CD8-positive, alpha-beta memory T cell (primary cell): ENCODE measurements at regions not wholly inside any gene's neighbourhood (a gene's known extent, or its start where the extent isn't known, plus 50 kb on each side); places are given as distances from the start of the nearest gene placed in this dataset.

ENCODE experiments used
- CTCF ChIA-PET: fragments of 350-600 bp; sonication (Branson Sonifier 250); formaldehyde crosslinking; loops from one replicate; lab custom pipeline; 2021; ENCODE audit warnings: antibody characterized with exemption; lab: Charles Lee
- POLR2A ChIA-PET: fragments of 350-600 bp; sonication (Branson Sonifier 250); formaldehyde crosslinking; loops from one replicate; lab custom pipeline; 2021; ENCODE audit warnings: antibody characterized with exemption; lab: Charles Lee
- DNase-seq, 5 donors: peaks; one replicate each; pipeline versions ENCODE4 v3.0.0 to v3.0.0-alpha.2; 2020 to 2022; ENCODE audit warnings: mixed read lengths in 1 of 5
- H3K27ac ChIP-seq: one replicate; pipeline ENCODE4 v1.7.0; 2013; ENCODE audit warnings: low read depth, mild to moderate bottlenecking, low read length, moderate library complexity
- H3K27me3 ChIP-seq: 2 replicates; pipeline ENCODE4 v1.7.0; 2013; ENCODE audit warnings: low read length, mild to moderate bottlenecking; ENCODE audit not compliant: insufficient read depth, poor library complexity, severe bottlenecking
- H3K36me3 ChIP-seq: 2 replicates; pipeline ENCODE4 v1.7.0; 2013; ENCODE audit warnings: mild to moderate bottlenecking, low read length, moderate library complexity; ENCODE audit not compliant: insufficient read depth
- H3K4me1 ChIP-seq: 2 replicates; pipeline ENCODE4 v1.7.0; 2013; ENCODE audit warnings: mild to moderate bottlenecking, low read length, moderate library complexity; ENCODE audit not compliant: insufficient read depth
- H3K4me3 ChIP-seq: 2 replicates; pipeline ENCODE4 v1.7.0; 2013; ENCODE audit warnings: mild to moderate bottlenecking, low read length
- H3K9me3 ChIP-seq: 2 replicates; pipeline ENCODE4 v1.7.0; 2013; ENCODE audit warnings: mild to moderate bottlenecking, low read length
- H3K27ac Mint-ChIP-seq, 8 donors: one replicate each; pipeline ENCODE4 v1.8.0; 2020 to 2021; ENCODE audit warnings: mixed read lengths in 8 of 8, mild to moderate bottlenecking in 6 of 8, inconsistent platforms in 3 of 8, moderate library complexity in 3 of 8
- H3K27me3 Mint-ChIP-seq, 2 donors: one replicate each; pipeline ENCODE4 v1.8.0; 2020 to 2021; ENCODE audit warnings: mixed read lengths in 2 of 2, mild to moderate bottlenecking in 1 of 2, moderate library complexity in 1 of 2
- H3K36me3 Mint-ChIP-seq, 3 donors: one replicate each; pipeline ENCODE4 v1.8.0; 2020 to 2021; ENCODE audit warnings: mixed read lengths in 3 of 3, inconsistent platforms in 1 of 3, mild to moderate bottlenecking in 1 of 3
- H3K4me1 Mint-ChIP-seq, 3 donors: one replicate each; pipeline ENCODE4 v1.8.0; 2020 to 2021; ENCODE audit warnings: mixed read lengths in 3 of 3, inconsistent platforms in 1 of 3, mild to moderate bottlenecking in 1 of 3
- H3K4me3 Mint-ChIP-seq, 7 donors: one replicate each; pipeline ENCODE4 v1.8.0; 2020 to 2021; ENCODE audit warnings: mixed read lengths in 7 of 7, mild to moderate bottlenecking in 6 of 7, moderate library complexity in 4 of 7, inconsistent platforms in 2 of 7
- H3K9me3 Mint-ChIP-seq, 5 donors: one replicate each; pipeline ENCODE4 v1.8.0; 2020 to 2022; ENCODE audit warnings: mixed read lengths in 5 of 5, mild to moderate bottlenecking in 3 of 5, moderate library complexity in 2 of 5, inconsistent platforms in 1 of 5

- no peaks in the 10 kb centered on the region for H3K4me1 ChIP-seq
- ChIA-PET CTCF (no interaction called here), POLR2A (no interaction called here)
- Mint-ChIP-seq H3K4me1 (no peaks in the 10 kb centered on the region), H3K9me3 (peaks cover 0 to 3% (median 0%) of the 10 kb centered on the region in 5 donors), H3K27me3 (peaks cover 5 to 35% of the 10 kb centered on the region in 2 donors), H3K36me3 (no peaks in the 10 kb centered on the region), H3K4me3 (no peak overlapping the region), H3K27ac (no peak overlapping the region)
- peaks cover 3% of the 10 kb centered on the region for H3K27me3 ChIP-seq
- no peak for DNase-seq
- H3K9me3 ChIP-seq: no peaks in the 10 kb centered on the region
- no peak overlapping the region for H3K4me3 ChIP-seq
- no peak overlapping the region for H3K27ac ChIP-seq
- no peaks in the 10 kb centered on the region for H3K36me3 ChIP-seq
These were observed 509.0 kb upstream of the B3GAT1 start for GRCh38 chr11:134920851-134921608.

DNA sequence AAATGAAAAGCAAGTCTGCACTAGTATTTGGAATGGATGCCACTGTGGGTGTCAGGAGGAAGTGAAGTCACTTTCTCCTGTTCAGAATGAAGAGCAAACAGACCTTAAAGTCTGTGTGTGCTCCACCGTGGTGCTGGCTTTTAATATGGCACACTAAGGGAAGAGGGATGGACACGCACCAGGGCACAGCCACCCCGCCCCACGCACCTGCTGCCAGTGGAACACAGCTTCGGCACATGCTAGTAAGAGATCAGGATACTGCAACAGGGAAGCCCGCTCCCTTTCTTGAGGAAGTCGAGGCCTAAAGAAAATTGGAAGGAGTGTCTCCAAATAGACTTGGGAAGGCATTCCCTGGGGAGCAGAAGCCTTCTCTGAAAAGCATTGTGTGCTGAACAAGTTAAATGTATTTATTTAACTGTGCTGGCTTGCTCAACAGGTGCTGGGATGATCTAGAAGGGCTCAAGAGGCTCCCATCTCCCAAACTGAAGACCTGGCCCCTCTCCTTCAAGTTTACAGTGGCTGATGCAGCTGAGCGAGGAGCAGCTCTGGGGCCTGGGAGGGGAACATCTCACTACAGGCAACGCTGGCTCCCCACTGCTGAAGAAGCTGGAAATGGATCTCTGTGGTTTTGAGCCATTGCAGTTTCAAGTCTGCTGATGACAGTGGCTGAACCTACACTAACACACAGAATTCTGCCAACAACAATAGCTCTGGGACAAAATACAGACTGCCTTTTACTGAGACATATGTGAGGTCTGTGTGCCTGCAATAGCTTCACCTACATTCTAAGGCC is 504.6 kb upstream of the B3GAT1 start:
- Mint-ChIP-seq H3K4me1 (no peaks in the 10 kb centered on the region), H3K27me3 (peaks cover 3 to 33% of the 10 kb centered on the region in 2 donors), H3K36me3 (no peaks in the 10 kb centered on the region), H3K4me3 (no peak overlapping the region), H3K9me3 (no peaks in the 10 kb centered on the region), H3K27ac (no peak overlapping the region)
- Histone ChIP-seq H3K27me3 (peaks cover 3% of the 10 kb centered on the region), H3K36me3 (no peaks in the 10 kb centered on the region), H3K4me3 (no peak overlapping the region), H3K27ac (no peak overlapping the region), H3K9me3 (no peaks in the 10 kb centered on the region), H3K4me1 (no peaks in the 10 kb centered on the region)
- ChIA-PET POLR2A (no interaction called here), CTCF (no interaction called here)
- DNase-seq: no peak

DNA sequence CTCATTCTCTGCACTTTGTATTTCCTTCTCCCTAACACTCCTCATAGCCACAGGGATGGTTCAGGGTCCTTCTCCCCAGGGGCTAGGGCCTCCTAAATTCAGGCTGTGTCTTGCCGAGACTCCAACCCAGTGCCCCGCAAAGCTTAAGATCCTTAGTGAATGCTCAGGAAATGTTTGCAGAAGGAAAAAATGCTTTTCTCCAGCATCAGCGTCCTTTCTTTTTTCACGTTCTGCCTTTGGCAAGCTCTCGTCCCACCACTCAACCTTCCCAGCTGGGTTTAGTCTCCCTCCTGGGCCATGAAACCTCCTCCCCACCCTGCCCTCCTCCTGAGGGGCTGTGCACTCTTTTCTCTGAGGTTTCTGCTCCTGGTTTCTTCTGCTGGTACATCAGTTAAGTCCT is 503.8 kb upstream of the B3GAT1 start:
- no peak overlapping the region for H3K27ac Mint-ChIP-seq
- CTCF ChIA-PET: no interaction called here

GRCh38 chr11:134915212-134915611 is 503.2 kb upstream of the B3GAT1 start:
- no peak overlapping the region for H3K27ac ChIP-seq
- H3K4me1 ChIP-seq: no peaks in the 10 kb centered on the region
- ChIA-PET CTCF (no interaction called here), POLR2A (no interaction called here)
- Mint-ChIP-seq H3K27me3 (peaks cover 3 to 25% of the 10 kb centered on the region in 2 donors), H3K4me1 (no peaks in the 10 kb centered on the region), H3K36me3 (no peaks in the 10 kb centered on the region), H3K9me3 (no peaks in the 10 kb centered on the region), H3K27ac (no peak overlapping the region), H3K4me3 (no peak overlapping the region)
- DNase-seq: no peak
- no peaks in the 10 kb centered on the region for H3K36me3 ChIP-seq
- H3K9me3 ChIP-seq: no peaks in the 10 kb centered on the region
- H3K27me3 ChIP-seq: peaks cover 3% of the 10 kb centered on the region
- no peak overlapping the region for H3K4me3 ChIP-seq

More for the DNA sequence above, 503.8 kb upstream of the B3GAT1 start:
- Histone ChIP-seq H3K36me3 (no peaks in the 10 kb centered on the region), H3K9me3 (no peaks in the 10 kb centered on the region), H3K27me3 (peaks cover 3% of the 10 kb centered on the region), H3K4me1 (no peaks in the 10 kb centered on the region), H3K27ac (no peak overlapping the region), H3K4me3 (no peak overlapping the region)
- POLR2A ChIA-PET: no interaction called here
- Mint-ChIP-seq H3K4me1 (no peaks in the 10 kb centered on the region), H3K36me3 (no peaks in the 10 kb centered on the region), H3K27me3 (peaks cover 3 to 29% of the 10 kb centered on the region in 2 donors), H3K4me3 (no peak overlapping the region), H3K9me3 (no peaks in the 10 kb centered on the region)
- no peak for DNase-seq

DNA sequence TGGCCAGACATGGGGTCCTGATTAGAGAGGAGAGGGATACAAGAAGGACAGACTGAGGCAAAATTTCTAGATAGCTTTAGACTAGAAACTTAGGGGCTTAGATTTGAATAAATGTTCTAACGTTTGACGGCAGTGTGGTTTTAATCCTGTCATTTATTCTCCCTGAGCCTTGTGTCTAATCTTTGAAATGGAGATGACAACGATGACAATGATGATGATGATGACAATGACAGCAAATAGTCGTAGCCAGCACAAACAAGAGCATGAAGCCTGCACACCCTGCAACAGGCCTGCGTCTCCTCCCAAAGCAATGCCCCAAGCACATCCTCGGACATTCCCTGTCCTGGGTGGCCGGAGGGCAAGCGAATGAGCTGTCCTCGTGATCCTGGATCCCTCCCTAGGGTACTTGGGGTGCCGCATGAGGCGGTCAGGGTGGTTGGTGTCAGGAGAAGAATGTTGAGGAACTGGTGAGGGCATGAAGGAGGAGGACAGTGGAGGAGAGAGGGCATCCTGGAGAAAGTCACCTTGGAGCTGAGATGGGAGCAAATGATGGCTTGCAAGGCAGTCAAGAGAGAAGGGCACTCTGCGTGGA is 502.1 kb upstream of the B3GAT1 start:
- H3K9me3 Mint-ChIP-seq: no peaks in the 10 kb centered on the region
- POLR2A ChIA-PET: no interaction called here
- H3K27ac Mint-ChIP-seq: no peak overlapping the region
- no peaks in the 10 kb centered on the region for H3K4me1 ChIP-seq
- no peak for DNase-seq
- H3K4me3 ChIP-seq: no peak overlapping the region
- CTCF ChIA-PET: no interaction called here
- H3K27me3 ChIP-seq: no peaks in the 10 kb centered on the region
- H3K36me3 Mint-ChIP-seq: no peaks in the 10 kb centered on the region
- H3K27me3 Mint-ChIP-seq: peaks cover 3 to 20% of the 10 kb centered on the region in 2 donors
- H3K9me3 ChIP-seq: no peaks in the 10 kb centered on the region
- H3K4me1 Mint-ChIP-seq: no peaks in the 10 kb centered on the region
- no peak overlapping the region for H3K27ac ChIP-seq
- H3K36me3 ChIP-seq: no peaks in the 10 kb centered on the region
- no peak overlapping the region for H3K4me3 Mint-ChIP-seq

- H3K4me1 Mint-ChIP-seq: no peaks in the 10 kb centered on the region
- H3K27ac Mint-ChIP-seq: no peak overlapping the region
- Histone ChIP-seq H3K4me1 (no peaks in the 10 kb centered on the region), H3K9me3 (no peaks in the 10 kb centered on the region), H3K27ac (no peak overlapping the region), H3K27me3 (no peaks in the 10 kb centered on the region), H3K4me3 (no peak overlapping the region), H3K36me3 (no peaks in the 10 kb centered on the region)
- H3K4me3 Mint-ChIP-seq: no peak overlapping the region
- POLR2A ChIA-PET: no interaction called here
- no peaks in the 10 kb centered on the region for H3K36me3 Mint-ChIP-seq
- CTCF ChIA-PET: no interaction called here
- peaks cover 0 to 2% (median 0%) of the 10 kb centered on the region in 5 donors for H3K9me3 Mint-ChIP-seq
- H3K27me3 Mint-ChIP-seq: peaks cover 3 to 16% of the 10 kb centered on the region in 2 donors
- no peak for DNase-seq
These were observed 501.3 kb upstream of the B3GAT1 start for GRCh38 chr11:134913391-134913790.

GRCh38 chr11:134911514-134912180 is 499.6 kb upstream of the B3GAT1 start:
- H3K36me3 ChIP-seq: no peaks in the 10 kb centered on the region
- no peak overlapping the region for H3K4me3 ChIP-seq
- no peaks in the 10 kb centered on the region for H3K4me1 ChIP-seq
- Mint-ChIP-seq H3K4me3 (no peak overlapping the region), H3K4me1 (no peaks in the 10 kb centered on the region), H3K9me3 (peaks cover 0 to 2% (median 0%) of the 10 kb centered on the region in 5 donors), H3K27ac (no peak overlapping the region), H3K27me3 (peaks cover 2 to 17% of the 10 kb centered on the region in 2 donors), H3K36me3 (no peaks in the 10 kb centered on the region)
- H3K27me3 ChIP-seq: no peaks in the 10 kb centered on the region
- DNase-seq: no peak
- no peak overlapping the region for H3K27ac ChIP-seq
- POLR2A ChIA-PET: no interaction called here
- no peaks in the 10 kb centered on the region for H3K9me3 ChIP-seq
- CTCF ChIA-PET: no interaction called here

DNA sequence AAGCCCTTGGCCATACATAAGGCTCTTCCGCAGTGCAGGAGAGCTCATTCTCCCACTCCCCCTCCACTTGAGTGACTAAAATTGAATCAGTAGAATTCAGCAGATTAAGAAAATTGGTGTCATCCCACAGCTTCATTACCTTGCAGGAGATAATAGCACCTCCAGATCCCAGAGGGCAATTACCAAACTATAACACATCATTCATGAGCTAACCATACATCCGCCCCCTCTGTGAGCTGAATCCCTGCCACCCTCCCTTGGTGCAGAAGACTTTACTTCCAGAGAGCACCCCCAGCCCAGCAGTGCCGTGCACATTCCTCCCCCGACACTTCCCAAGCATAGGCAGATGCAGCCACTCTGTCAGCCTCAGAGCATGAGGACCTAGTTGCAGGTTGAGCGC is 496.5 kb upstream of the B3GAT1 start:
- Mint-ChIP-seq H3K27ac (no peak overlapping the region), H3K4me1 (no peaks in the 10 kb centered on the region), H3K9me3 (peaks cover 0 to 2% (median 0%) of the 10 kb centered on the region in 5 donors), H3K4me3 (no peak overlapping the region), H3K36me3 (no peaks in the 10 kb centered on the region), H3K27me3 (peaks cover 3 to 27% of the 10 kb centered on the region in 2 donors)
- H3K4me1 ChIP-seq: no peaks in the 10 kb centered on the region
- H3K9me3 ChIP-seq: no peaks in the 10 kb centered on the region
- no peaks in the 10 kb centered on the region for H3K27me3 ChIP-seq
- H3K4me3 ChIP-seq: no peak overlapping the region
- ChIA-PET CTCF (no interaction called here), POLR2A (no interaction called here)
- no peak for DNase-seq
- H3K36me3 ChIP-seq: no peaks in the 10 kb centered on the region
- H3K27ac ChIP-seq: no peak overlapping the region
